Activated T-helper 1 cell treated with anti-CD3 and anti-CD28 coated beads, Interleukin-2, amount 50 U/mL, for 16 hours (primary cell): ENCODE measurements at regions not wholly inside any gene's neighbourhood (a gene's known extent, or its start where the extent isn't known, plus 50 kb on each side); places are given as distances from the start of the nearest gene placed in this dataset.
"Not testable (repeated sequence)": the region's sequence is repeated elsewhere in the genome, so short reads cannot be mapped to it uniquely, and the experiment has no call there.

Experiments
- DNase-seq, 2 donors: peaks; one replicate each; pipeline ENCODE4 v3.0.0-alpha.2; 2020; ENCODE audit warnings: low read depth in 1 of 2, low spot score in 1 of 2

DNA sequence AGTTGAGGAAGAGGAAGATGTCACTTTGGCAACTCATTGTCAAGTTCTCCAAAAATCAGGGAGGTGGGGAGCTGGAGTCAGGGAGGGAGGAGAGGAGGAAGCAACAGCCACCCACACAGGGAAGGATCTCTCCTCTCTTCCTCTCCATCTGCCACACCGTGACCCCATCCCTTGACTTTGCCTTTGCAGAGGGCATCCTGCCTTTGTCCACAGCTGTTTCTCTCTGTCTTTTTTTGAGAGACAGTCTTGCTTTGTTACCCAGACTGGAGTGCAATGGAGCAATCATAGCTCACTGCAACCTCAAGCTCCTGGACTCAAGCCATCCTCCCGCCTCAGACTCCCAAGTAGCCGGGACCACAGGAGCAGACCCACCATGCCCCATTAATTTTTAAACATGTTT lies 276.0 kb downstream of the SHOX start:
- no peak for DNase-seq

DNA sequence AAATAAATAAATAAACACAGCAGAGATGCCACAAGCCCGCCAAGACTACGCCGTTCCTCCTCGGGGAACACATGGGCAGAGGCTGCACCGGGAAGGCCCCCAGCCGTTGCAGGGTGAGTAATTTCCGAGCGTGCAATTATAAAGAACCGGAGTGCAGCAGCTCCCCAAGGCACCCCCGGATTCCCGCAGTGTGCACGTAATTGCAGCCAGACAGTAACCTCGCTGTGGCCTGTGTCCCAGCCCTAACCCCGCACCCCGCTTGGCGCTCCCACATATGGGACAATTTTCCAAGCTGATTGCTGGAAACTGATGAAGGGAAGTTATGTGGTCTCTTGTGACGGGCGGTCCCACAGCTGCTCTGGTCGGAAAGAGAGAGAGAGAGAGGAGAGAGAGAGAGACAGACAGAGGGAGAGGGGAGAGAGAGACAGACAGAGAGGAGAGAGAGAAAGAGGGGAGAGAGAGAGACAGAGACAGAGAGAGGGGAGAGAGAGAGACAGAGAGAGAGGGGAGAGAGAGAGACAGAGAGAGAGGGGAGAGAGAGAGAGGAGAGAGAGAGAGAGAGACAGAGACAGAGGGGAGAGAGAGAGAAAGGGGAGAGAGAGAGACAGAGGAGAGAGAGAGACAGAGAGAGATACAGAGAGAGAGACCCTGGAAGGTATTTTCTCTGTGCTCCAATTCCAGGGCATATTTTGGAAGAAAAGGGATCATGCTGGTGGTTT lies 275.4 kb downstream of the SHOX start:
- no peak for DNase-seq

DNA sequence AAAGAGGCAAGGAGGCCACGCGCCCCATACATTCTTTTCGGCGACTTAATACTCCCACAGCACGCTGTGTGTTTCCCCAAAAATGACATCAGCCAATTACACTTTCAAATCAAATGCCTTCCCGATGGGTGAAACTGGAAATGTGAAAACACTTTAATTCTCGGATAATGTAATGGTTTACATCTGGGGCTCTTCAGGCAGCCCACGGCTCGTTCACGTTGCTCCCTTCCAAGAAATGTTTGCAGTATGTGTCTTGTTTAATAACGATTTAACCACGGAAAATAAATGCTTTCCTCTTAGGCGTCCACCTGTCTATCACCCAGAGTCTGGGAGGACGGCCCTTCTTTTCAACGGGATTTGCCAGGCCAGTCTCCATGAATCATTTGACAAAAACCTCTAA lies 272.5 kb downstream of the SHOX start:
- no peak for DNase-seq

DNA sequence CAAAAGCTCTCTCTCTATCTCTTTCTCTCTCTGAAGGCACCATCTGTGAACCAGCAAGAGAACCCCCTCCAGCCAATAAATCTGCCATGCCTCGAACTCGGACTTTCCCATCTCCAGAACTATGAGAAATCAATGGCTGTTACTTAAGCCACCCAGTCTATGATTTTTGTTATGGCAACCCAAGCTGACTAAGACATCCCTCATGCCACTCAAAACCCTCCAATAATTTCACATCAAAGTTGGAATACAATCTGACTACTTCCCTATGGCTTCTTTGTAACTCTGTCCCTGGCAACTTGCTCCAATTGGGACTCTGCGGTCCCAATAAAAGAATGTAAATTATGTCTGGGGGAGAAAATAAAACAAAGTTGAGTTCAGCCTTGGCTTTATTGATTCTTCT lies 265.7 kb downstream of the SHOX start:
- no peak for DNase-seq

DNA sequence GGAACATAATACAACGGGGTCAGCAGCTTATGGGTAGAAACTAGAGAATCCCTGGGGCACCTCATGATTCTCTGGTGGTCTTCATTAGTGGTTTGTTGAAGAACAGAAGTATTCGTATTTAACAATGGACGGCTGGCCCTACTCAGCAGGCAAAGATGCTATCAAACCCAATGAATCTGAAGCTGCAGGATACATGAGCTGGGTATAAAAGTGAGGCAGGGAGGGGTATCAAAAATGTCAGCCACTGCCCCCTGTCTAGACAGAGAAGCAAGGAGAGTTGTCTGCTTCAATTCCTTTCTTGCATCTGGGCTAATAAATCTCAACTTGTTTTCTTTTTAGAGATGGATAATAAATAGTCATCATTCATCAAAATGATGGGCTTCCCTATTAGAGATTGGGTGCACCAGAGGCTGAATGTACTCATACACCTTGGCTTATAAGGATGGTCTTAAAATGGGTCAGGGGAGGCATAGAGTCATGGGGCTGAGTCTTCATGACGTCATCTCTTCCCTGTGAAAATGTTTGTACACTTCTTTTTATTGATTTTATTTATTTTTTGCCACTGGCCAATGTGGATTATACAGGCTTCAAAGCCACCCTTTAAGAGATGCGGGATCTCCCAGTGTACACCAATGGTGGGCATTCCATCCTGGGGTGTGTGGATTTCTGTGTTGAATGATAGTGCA lies 259.5 kb downstream of the SHOX start:
- no peak for DNase-seq

DNA sequence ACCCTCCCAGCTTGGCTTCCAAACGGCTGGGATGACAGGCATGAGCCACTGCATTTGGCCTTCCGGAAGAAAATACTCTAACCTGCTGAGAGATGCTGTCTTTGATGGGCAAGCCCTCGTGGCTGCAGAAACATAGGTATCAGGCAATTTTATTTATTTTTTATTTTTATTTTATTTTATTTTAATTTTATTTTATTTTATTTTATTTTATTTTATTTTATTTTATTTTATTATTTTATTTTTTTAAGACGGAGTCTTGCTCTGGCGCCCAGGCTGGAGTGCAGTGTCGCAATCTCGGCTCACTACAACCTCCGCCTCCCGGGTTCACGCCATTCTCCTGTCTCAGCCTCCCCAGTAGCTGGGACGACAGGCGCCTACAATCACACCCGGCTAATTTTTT lies 257.1 kb downstream of the SHOX start:
- DNase-seq, result not testable (repeated sequence)

DNA sequence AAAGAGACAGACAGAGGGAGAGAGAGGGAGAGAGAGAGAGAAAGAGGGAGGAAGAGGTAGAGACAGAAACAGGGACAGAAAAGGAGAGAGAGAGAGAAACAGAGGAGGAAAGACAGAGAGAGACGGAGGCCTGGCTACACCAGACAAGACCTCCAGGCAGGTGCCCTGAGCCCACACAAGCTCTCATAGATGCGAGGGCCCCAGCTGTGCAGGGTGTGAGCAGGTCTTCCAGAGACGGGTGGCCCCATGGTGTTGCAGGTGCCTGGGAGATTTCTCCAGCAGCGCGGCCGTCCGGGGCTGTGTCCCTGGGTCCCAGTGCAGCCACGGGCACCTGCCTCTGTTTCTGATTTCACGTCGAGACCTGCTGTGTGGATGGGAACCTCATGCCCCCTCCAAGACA lies 253.0 kb downstream of the SHOX start:
- no peak for DNase-seq

DNA sequence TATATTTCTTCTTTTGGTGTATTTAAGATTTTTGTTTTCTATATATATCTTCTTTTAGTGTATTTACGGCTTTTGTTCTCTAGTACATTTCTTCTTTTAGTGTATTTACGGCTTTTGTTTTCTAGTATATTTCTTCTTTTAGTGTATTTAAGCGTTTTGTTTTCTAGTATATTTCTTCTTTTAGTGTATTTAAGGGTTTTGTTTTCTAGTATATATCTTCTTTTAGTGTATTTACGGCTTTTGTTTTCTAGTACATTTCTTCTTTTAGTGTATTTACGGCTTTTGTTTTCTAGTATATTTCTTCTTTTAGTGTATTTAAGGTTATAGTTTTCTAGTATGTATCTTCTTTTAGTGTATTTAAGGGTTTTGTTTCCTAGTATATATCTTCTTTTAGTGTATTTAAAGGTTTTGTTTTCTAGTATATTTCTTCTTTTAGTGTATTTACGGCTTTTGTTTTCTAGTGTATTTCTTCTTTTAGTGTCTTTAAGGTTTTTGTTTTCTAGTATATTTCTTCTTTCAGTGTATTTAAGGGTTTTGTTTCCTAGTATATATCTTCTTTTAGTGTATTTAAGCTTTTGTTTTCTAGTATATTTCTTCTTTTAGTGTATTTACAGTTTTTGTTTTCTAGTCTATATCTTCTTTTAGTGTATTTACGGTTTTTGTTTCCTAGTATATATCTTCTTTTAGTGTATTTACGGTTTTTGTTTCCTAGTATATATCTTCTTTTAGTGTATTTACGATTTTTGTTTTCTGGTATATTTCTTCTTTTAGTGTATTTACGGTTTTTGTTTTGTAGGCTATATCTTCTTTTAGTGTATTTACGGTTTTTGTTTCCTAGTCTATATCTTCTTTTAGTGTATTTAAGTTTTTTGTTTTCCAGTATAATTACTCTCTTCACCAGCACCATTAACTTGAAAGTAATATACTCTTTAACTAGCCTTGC lies 249.4 kb downstream of the SHOX start:
- DNase-seq, result not testable (repeated sequence)

DNA sequence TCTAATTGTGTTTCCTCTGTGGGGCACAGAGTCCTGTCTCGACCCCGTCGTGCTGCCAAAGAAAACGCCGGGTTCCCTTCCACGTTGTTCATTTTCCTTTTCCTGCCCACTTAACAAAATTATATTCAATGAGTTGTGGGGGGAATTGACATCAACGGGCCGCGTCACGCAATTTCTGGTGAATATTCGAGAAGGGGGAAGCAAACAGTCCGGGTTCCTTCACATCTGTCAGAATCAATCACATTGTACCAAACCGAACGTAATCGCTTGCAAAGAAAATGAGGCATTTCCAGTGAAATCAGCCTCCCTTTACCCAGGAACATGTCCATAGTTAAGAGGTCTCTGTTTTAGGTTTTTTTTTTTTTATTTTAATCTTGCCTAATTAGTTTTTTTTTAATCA lies 243.5 kb downstream of the SHOX start:
- DNase-seq, result no peak

DNA sequence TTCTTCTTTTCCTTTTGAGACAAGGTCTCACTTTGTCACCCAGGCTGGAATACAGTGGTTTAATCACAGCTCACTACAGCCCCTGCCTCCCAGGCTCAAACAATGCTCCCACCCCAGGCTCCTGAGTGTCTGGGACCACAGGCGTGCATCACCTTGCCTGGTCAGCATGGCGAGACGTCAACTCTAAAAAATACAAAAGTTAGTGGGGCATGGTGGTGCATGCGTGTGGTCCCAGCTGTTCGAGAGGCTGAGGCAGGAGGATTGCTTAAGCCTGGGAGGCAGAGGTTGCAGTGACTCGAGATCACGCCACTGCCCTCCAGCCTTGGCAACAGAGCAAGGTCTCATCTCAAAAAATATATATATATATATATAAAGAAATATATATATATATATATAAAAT lies 242.4 kb downstream of the SHOX start:
- DNase-seq, result no peak

DNA sequence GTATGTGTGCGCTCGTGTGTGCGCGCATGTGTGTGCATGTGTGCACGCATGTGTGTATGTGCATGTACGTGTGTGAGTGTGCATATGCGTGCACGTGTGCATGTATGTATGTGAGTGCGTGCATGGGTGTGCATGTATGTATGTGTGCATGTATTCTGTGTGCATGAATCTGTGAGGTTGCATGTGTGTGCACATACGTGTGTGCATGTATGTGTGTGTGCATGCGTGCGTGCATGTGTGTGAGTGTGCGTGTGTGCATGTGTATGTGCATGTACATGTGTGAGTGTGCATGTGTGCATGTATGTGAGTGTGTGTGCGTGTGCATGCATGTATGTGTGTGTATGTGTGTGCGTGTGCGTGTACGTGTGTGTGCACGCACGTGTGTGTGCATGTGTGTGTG lies 241.5 kb downstream of the SHOX start:
- DNase-seq, result no peak

DNA sequence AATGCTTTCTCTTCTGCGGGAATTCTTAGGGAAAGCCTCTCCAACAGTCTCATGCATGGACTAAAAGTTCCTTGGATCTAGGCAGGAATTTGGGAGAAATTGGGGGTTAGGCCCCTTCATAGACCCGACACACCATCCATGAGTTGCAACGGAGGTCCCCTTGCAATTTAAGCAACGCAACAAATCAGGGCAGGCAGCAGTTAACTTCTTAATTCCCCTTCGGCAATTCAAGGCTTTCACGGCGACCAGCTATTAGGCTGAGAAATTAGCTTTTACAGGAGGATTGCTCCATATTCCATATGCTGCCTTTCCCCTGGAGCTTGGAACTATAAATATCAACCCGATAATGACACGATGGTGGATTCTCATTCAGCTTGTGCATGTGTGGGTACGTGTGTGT lies 241.0 kb downstream of the SHOX start:
- DNase-seq, result no peak

DNA sequence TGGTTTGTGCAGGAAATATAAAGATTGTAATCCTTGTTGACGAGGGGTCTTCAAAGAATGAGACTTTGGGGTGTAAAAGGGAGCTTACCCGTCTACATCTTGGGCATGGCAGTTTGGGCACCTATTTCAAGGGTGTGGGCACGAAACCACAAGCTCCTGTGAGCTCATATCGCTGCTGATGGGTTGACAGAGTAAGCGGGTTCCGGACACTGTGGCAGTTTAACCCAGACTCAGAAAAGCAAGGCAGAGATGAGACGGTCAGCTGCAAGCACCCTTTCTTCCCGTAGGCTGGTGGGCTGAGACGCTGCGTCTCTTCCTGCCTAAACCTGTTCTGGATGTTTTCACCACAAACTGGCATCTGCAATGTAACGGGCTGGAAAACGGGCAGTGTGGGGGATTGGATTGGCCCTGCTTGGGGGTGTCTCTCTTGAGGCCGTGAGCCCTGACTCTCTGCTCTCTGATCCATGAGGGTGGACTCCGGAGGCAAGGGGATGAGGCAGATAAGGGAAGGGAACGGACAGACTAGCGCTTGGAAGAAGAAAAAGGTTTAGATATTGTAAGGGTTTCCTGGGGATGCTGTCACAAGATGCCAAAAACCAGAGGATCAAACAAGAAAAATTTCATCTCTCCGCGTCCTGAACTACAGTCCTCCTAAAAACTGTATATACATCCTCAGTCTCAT lies 237.5 kb downstream of the SHOX start:
- DNase-seq, result no peak

DNA sequence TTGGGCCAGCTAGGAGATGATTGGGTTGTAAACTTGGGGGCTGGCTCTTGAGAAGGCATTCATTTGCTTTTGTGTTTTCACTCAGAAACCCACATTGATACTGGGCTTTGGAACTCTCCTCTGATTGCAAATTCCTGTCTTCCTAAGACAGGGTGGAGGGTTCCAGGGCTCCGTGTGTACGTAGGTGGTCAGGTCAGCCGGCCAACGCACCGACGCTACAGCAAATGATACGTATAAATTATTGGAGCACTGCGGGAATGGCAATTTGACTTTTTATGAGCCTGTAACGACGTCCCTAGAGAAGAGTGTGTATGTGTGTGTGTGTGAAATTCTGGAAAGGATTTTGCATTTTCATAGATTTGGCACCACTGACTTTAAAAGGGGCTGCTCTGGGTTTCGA lies 236.9 kb downstream of the SHOX start:
- DNase-seq, result no peak

DNA sequence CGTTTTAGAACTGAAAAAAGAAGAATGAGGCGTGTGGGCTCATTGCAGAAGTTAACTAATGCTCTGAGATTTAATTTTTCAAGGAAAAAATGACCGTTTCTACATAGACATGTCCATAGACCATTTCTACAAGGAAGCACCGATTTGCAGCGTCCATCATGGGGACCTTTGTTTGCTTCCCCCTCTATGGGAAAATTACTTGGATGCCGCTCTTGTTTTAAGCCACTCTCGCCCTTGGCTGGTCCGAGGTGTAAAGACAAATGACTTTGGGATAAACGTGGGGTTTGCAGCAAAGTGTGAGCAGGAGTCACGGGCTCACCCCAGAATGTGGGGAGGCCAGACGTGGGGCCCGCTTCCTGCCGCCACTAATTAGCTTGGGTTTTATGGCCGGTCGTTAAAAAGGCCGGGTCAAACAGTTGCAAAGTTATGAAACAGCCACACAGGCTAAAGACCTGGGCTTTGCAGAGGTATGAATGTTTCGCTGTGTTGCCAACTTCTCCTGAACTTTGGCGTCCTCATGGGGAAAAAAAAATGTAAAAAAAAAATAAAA lies 235.9 kb downstream of the SHOX start:
- no peak for DNase-seq

DNA sequence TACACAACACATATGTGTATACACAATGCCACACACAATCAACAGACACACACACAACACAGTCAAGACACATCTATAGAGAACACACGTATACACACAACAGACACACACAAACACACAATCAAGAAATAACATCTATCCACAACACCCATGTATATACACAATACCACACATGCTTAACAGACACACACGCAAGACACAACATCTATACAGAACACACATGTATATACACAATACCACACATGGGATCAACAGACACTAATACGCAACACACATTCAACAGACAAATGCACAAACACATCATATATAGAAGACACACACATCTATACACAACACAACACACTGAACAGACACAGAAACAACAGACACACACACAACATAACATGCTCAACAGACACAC lies 234.8 kb downstream of the SHOX start:
- no peak for DNase-seq

DNA sequence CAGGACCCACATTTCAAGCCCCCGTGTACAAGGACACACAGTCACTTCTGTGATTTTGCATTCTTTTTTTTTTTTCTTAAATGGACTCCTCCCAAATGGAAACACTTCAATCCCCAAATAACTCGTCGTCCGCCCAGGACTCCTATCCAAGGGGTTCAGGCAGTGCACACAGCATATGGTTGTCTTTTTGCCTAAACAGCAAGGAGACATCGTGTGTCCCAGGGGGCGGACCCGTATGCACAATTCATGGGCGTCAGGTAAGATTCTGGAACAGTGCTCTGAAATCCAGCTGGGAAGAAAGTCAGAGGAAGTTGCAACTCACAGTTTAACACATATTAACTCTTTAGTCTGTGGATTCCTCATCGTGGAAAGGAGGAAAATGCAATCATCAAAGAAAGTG lies 231.3 kb downstream of the SHOX start:
- no peak for DNase-seq

DNA sequence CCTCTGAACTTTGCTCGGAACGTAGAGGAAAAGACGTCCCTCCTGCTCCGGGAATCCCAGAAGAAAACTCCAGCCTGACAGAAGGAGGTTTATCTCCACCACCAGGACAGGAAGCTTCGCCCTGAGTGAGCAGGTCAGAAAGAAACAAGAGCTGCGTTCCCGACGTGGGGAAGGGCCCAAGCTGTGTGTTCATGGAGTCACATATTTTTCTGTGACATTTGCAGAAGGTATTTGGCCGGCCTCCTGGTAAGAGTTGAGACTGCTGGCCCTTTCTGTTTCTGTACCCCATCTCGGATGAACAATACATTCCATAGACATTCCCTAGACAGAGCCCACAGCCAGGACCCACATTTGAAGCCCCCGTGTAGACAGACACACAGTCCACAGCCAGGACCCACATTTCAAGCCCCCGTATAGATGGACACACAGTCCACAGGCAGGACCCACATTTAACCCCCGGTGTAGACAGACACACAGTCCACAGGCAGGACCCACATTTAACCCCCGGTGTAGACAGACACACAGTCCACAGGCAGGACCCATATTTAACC lies 230.8 kb downstream of the SHOX start:
- DNase-seq, result no peak

DNA sequence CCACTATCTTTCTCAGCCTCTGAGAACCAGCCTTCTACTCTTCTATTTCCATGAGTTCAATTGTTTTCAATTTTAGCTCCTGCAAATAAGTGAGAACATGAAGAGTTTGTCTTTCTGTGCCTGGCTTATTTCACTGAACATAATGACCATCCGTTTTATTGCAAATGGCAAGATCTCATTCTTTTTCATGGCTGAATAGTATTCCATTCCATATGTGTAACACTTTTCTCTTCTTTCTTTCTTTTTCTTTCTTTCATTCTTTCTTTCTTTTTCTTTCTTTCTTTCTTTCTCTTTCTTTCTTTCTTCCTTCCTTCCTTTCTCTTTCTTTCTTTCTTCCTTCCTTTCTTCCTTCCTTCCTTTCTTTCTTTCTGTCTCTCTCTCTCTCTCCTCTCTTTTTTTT lies 228.7 kb downstream of the SHOX start:
- DNase-seq, result no peak

DNA sequence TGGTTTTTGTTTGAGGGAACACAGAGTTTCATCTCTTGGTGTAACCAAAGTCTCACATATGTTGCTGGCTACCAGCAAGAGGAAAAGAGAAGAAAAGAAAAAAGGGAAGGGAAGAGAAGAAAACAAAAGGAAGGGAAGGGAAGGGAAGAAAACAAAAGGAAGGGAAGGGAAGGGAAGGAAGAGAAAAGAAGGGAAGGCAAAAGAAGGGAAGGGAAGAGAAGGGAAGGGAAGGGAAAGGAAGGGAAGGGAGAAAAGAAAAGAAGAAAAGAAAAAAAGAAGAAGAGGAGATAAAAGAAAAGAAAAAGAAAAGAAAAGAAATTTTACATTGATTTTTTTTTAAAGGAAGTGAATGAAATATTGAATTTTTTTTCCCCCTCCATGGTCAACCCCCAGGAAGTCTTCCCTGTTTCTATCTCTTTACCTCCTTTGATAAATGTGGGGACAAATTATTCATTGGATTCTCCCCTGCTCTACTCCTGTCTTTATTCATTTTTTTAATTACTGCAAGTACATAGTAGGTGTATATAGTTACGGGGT lies 228.0 kb downstream of the SHOX start:
- no peak for DNase-seq

DNA sequence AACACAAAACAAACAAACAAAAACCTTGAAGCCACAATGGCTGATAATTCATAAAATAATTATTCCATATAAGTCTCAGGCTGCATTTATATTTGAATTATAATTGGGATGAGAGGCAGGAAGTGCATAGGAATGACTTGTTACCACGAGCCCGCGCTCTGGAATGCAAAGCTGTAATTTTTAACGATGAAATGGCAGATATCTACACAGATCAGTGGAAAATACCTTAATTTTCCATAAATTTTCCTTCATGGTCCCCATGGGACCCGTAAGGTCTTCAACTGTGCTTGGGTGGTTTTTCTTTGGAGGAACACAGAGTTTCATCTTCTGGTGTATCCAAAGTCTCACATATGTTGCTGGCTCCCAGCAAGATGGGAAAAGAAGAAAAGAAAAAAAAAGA lies 226.8 kb downstream of the SHOX start:
- no peak for DNase-seq
